ENCODE measurements at regions not wholly inside any gene's neighbourhood (a gene's known extent, or its start where the extent isn't known, plus 50 kb on each side); places are given as distances from the start of the nearest gene placed in this dataset.

DNA sequence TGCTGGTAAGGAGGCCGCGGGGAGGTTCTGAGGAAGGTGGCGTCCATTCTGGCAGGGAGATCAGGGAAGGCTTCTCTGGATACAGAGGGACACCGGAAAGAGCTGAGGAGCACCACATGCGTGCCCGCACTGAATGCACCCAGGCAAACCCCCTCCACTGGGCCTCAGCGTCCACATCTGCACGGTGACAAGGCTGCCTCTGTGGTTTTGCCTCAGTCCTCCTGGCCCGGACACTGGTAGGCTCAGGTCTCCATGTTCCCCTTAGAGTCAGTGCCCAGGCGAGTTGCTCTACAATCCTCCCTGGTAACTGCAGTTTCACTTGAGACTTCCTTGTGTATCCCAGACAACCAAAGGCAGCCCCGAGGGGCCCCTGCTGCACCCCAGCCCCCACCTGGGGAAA, 173.3 kb downstream of the MELK start:
- TF ChIP-seq TAF1 (IDR thresholded peaks at IDR 0.05; ENCODE audit: low read depth, low read length), result no peak
- TF ChIP-seq POLR2AphosphoS5 (IDR thresholded peaks at IDR 0.05; ENCODE audit: low read depth, low read length), result no peak
- no peak for TF ChIP-seq POLR2A (IDR thresholded peaks at IDR 0.05; ENCODE audit: low read depth, low read length)
- TF ChIP-seq POU2F2 (IDR thresholded peaks at IDR 0.05; ENCODE audit: low read depth, low read length), result no peak

Measured in GM12891 (cell line).